ENCODE measurements at regions not wholly inside any gene's neighbourhood (a gene's known extent, or its start where the extent isn't known, plus 50 kb on each side); places are given as distances from the start of the nearest gene placed in this dataset.

GRCh38 chr1:38375035-38375434 is 328.4 kb upstream of the POU3F1 start:
- DNase-seq: no peak

- DNase-seq: no peak
These were observed 324.9 kb upstream of the POU3F1 start for GRCh38 chr1:38371505-38371844.

GRCh38 chr1:38370716-38371504 is 324.3 kb upstream of the POU3F1 start:
- no peak for DNase-seq

- DNase-seq: no peak
These were observed 318.6 kb upstream of the POU3F1 start for GRCh38 chr1:38365242-38365641.

- no peak for DNase-seq
These were observed 315.0 kb upstream of the POU3F1 start for GRCh38 chr1:38361566-38361965.

GRCh38 chr1:38360807-38361206 is 314.2 kb upstream of the POU3F1 start:
- DNase-seq: no peak

GRCh38 chr1:38353956-38354355 is 307.4 kb upstream of the POU3F1 start:
- no peak for DNase-seq

- DNase-seq: no peak
These were observed 306.3 kb upstream of the POU3F1 start for GRCh38 chr1:38352869-38353268.

GRCh38 chr1:38347446-38348175 is 301.0 kb upstream of the POU3F1 start:
- no peak for DNase-seq

- no peak for DNase-seq
These were observed 298.1 kb upstream of the POU3F1 start for GRCh38 chr1:38344716-38345115.

- DNase-seq: no peak
These were observed 295.1 kb upstream of the POU3F1 start for GRCh38 chr1:38341694-38342093.

- DNase-seq: no peak
These were observed 293.8 kb upstream of the POU3F1 start for GRCh38 chr1:38340409-38340808.

GRCh38 chr1:38337711-38338110 is 291.1 kb upstream of the POU3F1 start:
- DNase-seq: no peak

GRCh38 chr1:38336961-38337360 is 290.4 kb upstream of the POU3F1 start:
- DNase-seq: no peak

- no peak for DNase-seq
These were observed 289.8 kb upstream of the POU3F1 start for GRCh38 chr1:38336301-38336923.

- DNase-seq: no peak
These were observed 288.5 kb upstream of the POU3F1 start for GRCh38 chr1:38334930-38335592.

GRCh38 chr1:38332649-38333310 is 286.2 kb upstream of the POU3F1 start:
- DNase-seq: no peak

GRCh38 chr1:38331496-38332210 is 285.1 kb upstream of the POU3F1 start:
- DNase-seq: no peak

- DNase-seq: no peak
These were observed 284.2 kb upstream of the POU3F1 start for GRCh38 chr1:38330799-38331198.

GRCh38 chr1:38329644-38330043 is 283.1 kb upstream of the POU3F1 start:
- DNase-seq: no peak

- no peak for DNase-seq
These were observed 281.9 kb upstream of the POU3F1 start for GRCh38 chr1:38328278-38329035.
